H9 (cell line): ENCODE measurements at regions not wholly inside any gene's neighbourhood (a gene's known extent, or its start where the extent isn't known, plus 50 kb on each side); places are given as distances from the start of the nearest gene placed in this dataset.

Experiments
- DNase-seq: peaks from one replicate; pipeline ENCODE4 v3.0.0-alpha.2; 2017
- H2AFZ ChIP-seq: one replicate; pipeline ENCODE4 v1.6.1; 2013; ENCODE audit warnings: mild to moderate bottlenecking, low read length, control low read depth, moderate library complexity
- H2AK5ac ChIP-seq: 2 replicates; pipeline ENCODE4 v1.6.1; 2013; ENCODE audit warnings: low read length, control low read depth, mixed read lengths; ENCODE audit not compliant: insufficient read length
- H2BK120ac ChIP-seq: one replicate; pipeline ENCODE4 v1.6.1; 2013; ENCODE audit warnings: low read depth, mild to moderate bottlenecking, low read length, control low read depth, inconsistent platforms; ENCODE audit not compliant: poor library complexity, severe bottlenecking
- H2BK12ac ChIP-seq: 2 replicates; pipeline ENCODE4 v1.6.1; 2013; ENCODE audit warnings: low read length, control low read depth, mixed read lengths, low read depth; ENCODE audit not compliant: insufficient read length
- H2BK15ac ChIP-seq: 2 replicates; pipeline ENCODE4 v1.6.1; 2013; ENCODE audit warnings: low read depth, low read length, control low read depth
- H2BK20ac ChIP-seq: one replicate; pipeline ENCODE4 v1.6.1; 2013; ENCODE audit warnings: low read depth, mild to moderate bottlenecking, low read length, control low read depth, inconsistent platforms; ENCODE audit not compliant: poor library complexity, severe bottlenecking
- H2BK5ac ChIP-seq: 2 replicates; pipeline ENCODE4 v1.6.1; 2013; ENCODE audit warnings: low read length, control low read depth, mixed read lengths; ENCODE audit not compliant: insufficient read length
- H3K14ac ChIP-seq: 2 replicates; pipeline ENCODE4 v1.6.1; 2013; ENCODE audit warnings: low read length, control low read depth; ENCODE audit not compliant: insufficient read depth
- H3K18ac ChIP-seq: 2 replicates; pipeline ENCODE4 v1.6.1; 2013; ENCODE audit warnings: low read depth, mild to moderate bottlenecking, mixed read lengths, low read length, control low read depth; ENCODE audit not compliant: insufficient read length
- H3K23ac ChIP-seq: 2 replicates; pipeline ENCODE4 v1.6.1; 2013; ENCODE audit warnings: low read length, control low read depth, mixed read lengths, low read depth; ENCODE audit not compliant: insufficient read length
- H3K23me2 ChIP-seq: 2 replicates; pipeline ENCODE4 v1.6.1; 2013; ENCODE audit warnings: low read depth, mild to moderate bottlenecking, mixed read lengths, low read length, control low read depth; ENCODE audit not compliant: insufficient read length, poor library complexity, severe bottlenecking
- H3K27ac ChIP-seq: 2 replicates; pipeline ENCODE4 v1.5.1; 2013; ENCODE audit warnings: low read length, control low read depth, mixed read lengths, low read depth; ENCODE audit not compliant: insufficient read length
- H3K27me3 ChIP-seq: 2 replicates; pipeline ENCODE4 v1.6.1; 2013; ENCODE audit warnings: low read length, control low read depth, inconsistent platforms; ENCODE audit not compliant: insufficient read depth
- H3K4ac ChIP-seq: 2 replicates; pipeline ENCODE4 v1.6.1; 2013; ENCODE audit warnings: low read depth, mild to moderate bottlenecking, control low read depth, inconsistent platforms, low read length, moderate library complexity
- H3K4me1 ChIP-seq: 2 replicates; pipeline ENCODE4 v1.6.1; 2013; ENCODE audit warnings: low read length, control low read depth, inconsistent platforms; ENCODE audit not compliant: insufficient read depth
- H3K4me2 ChIP-seq: 2 replicates; pipeline ENCODE4 v1.6.1; 2013; ENCODE audit warnings: low read length, control low read depth, mixed read lengths; ENCODE audit not compliant: insufficient read length, insufficient read depth
- H3K56ac ChIP-seq: 2 replicates; pipeline ENCODE4 v1.6.1; 2013; ENCODE audit warnings: low read depth, mild to moderate bottlenecking, mixed read lengths, low read length, control low read depth; ENCODE audit not compliant: insufficient read length
- H3K79me1 ChIP-seq: 2 replicates; pipeline ENCODE4 v1.6.1; 2013; ENCODE audit warnings: low read depth, mild to moderate bottlenecking, moderate library complexity, low read length, control low read depth, inconsistent platforms; ENCODE audit not compliant: insufficient read depth, poor library complexity, severe bottlenecking
- H3K79me2 ChIP-seq: 2 replicates; pipeline ENCODE4 v1.6.1; 2013; ENCODE audit warnings: low read length, control low read depth, inconsistent platforms; ENCODE audit not compliant: insufficient read depth
- H3K9ac ChIP-seq: 2 replicates; pipeline ENCODE4 v1.6.1; 2013; ENCODE audit warnings: low read length, control low read depth, mixed read lengths; ENCODE audit not compliant: insufficient read length; ENCODE audit errors: extremely low read depth
- H3K9me3 ChIP-seq: one replicate; pipeline ENCODE4 v1.6.1; 2013; ENCODE audit warnings: low read depth, low read length, inconsistent platforms; ENCODE audit not compliant: control insufficient read depth
- H3T11ph ChIP-seq: one replicate; pipeline ENCODE4 v1.6.1; 2013; ENCODE audit warnings: mild to moderate bottlenecking, low read length, control low read depth, inconsistent platforms
- H4K20me1 ChIP-seq: one replicate; pipeline ENCODE4 v1.6.1; 2013; ENCODE audit not compliant: control insufficient read depth, insufficient read length, insufficient read depth
- H4K5ac ChIP-seq: 2 replicates; pipeline ENCODE4 v1.6.1; 2013; ENCODE audit warnings: low read depth, mild to moderate bottlenecking, mixed read lengths, low read length, control low read depth; ENCODE audit not compliant: insufficient read length
- H4K8ac ChIP-seq: replicated peaks from 2 replicates; pipeline ENCODE4 v1.6.1; 2013; ENCODE audit warnings: low read length, control low read depth, mixed read lengths, low read depth; ENCODE audit not compliant: insufficient read length
- H4K91ac ChIP-seq: 2 replicates; pipeline ENCODE4 v1.6.1; 2013; ENCODE audit warnings: low read depth, mild to moderate bottlenecking, moderate library complexity, mixed read lengths, low read length, control low read depth; ENCODE audit not compliant: insufficient read length
- H3K27ac Mint-ChIP-seq, 3 experiments: 2 replicates in 2 of 3; 3 replicates in 1 of 3; pipeline ENCODE4 v1.8.0; 2020 to 2021; ENCODE audit warnings: mixed read lengths in 3 of 3, mild to moderate bottlenecking in 1 of 3, moderate library complexity in 1 of 3
- H3K27me3 Mint-ChIP-seq: 2 replicates; pipeline ENCODE4 v1.8.0; 2021; ENCODE audit warnings: low read depth, mild to moderate bottlenecking, moderate library complexity, mixed read lengths
- H3K36me3 Mint-ChIP-seq, 3 experiments: 2 replicates in 2 of 3; 3 replicates in 1 of 3; pipeline ENCODE4 v1.8.0; 2020 to 2021; ENCODE audit warnings: low read depth in 3 of 3, mixed read lengths in 3 of 3; ENCODE audit not compliant: insufficient read depth in 1 of 3
- H3K4me1 Mint-ChIP-seq, 2 experiments: 2 replicates each; pipeline ENCODE4 v1.8.0; 2020; ENCODE audit warnings: mixed read lengths in 2 of 2
- H3K4me3 Mint-ChIP-seq, 2 experiments: 2 replicates in 1 of 2; 3 replicates in 1 of 2; pipeline ENCODE4 v1.8.0; 2020 to 2021; ENCODE audit warnings: mild to moderate bottlenecking in 2 of 2, mixed read lengths in 2 of 2, moderate library complexity in 1 of 2
- H3K9me3 Mint-ChIP-seq, 2 experiments: 2 replicates in 1 of 2; 3 replicates in 1 of 2; pipeline ENCODE4 v1.8.0; 2020; ENCODE audit warnings: mild to moderate bottlenecking in 2 of 2, mixed read lengths in 2 of 2, moderate library complexity in 1 of 2
- WGBS: extraction: QIAGEN DNeasy Blood & Tissue Kit; methylation state at CpG from one replicate; pipeline ENCODE4 v1.1.7; 2013; ENCODE audit warnings: missing lambda C conversion rate, low lambda C conversion rate, mixed read lengths; ENCODE audit not compliant: insufficient read length; ENCODE audit errors: extremely low coverage; 5-methylcytosine and 5-hydroxymethylcytosine counted together
- TF ChIP-seq, protein P1 (sequence below): fragments of 200-600 bp; sonication (generic); conservative IDR thresholded peaks from 3 replicates; pipeline ENCODE4 v1.8.0; 2021; ENCODE audit warnings: antibody characterized with exemption, mild to moderate bottlenecking

DNA sequence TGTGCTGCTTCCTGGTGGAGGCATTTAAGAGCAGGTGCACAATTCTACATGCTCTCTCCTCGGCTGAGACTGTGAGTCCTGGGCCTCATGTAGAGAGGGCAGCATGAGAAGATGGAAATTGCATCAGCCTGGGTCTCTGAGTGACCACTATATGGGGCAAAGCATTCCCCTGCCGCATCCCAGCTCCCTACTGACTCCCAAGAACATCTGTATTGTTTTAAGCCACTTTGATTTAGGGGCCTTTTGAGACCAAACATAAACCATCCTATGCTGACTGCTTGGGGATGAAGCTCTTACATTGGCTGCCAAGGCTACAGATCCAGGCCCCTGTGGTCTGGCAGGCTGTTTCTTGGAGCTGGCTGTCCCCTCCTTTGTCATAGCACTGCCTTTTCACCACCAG is 101.3 kb upstream of the TBX20 start:
- Histone ChIP-seq H3K9me3 (no peaks in the 10 kb centered on the region), H2BK20ac (no peak overlapping the region), H2BK5ac (no peak overlapping the region), H3K27ac (no peak overlapping the region), H3K23me2 (no peaks in the 10 kb centered on the region), H4K8ac (no peak overlapping the region), H4K20me1 (no peaks in the 10 kb centered on the region), H3K4me1 (no peaks in the 10 kb centered on the region), H4K91ac (no peak overlapping the region), H2AFZ (no peak overlapping the region), H3K23ac (no peak overlapping the region), H3K4ac (no peak overlapping the region), H2AK5ac (no peak overlapping the region), H3K79me2 (no peaks in the 10 kb centered on the region), H3K27me3 (no peaks in the 10 kb centered on the region), H4K5ac (no peak overlapping the region), H2BK15ac (no peak overlapping the region), H3K18ac (no peak overlapping the region), H3T11ph (no peak overlapping the region), H2BK120ac (no peak overlapping the region), H2BK12ac (no peak overlapping the region), H3K14ac (no peak overlapping the region), H3K4me2 (no peak overlapping the region), H3K79me1 (no peaks in the 10 kb centered on the region), H3K56ac (no peak overlapping the region), H3K9ac (no peak overlapping the region)
- Mint-ChIP-seq H3K9me3 (no peaks in the 10 kb centered on the region; a peak in 1 of 5 replicates), H3K27ac (no peak overlapping the region), H3K27me3 (no peaks in the 10 kb centered on the region; the same call in 1 of the 2 replicates), H3K4me3 (no peak overlapping the region), H3K4me1 (peaks cover 7 to 12% of the 10 kb centered on the region in 2 experiments), H3K36me3 (no peaks in the 10 kb centered on the region; a peak in 1 of 7 replicates)
- no peak for DNase-seq
- TF ChIP-seq, protein P1, sequence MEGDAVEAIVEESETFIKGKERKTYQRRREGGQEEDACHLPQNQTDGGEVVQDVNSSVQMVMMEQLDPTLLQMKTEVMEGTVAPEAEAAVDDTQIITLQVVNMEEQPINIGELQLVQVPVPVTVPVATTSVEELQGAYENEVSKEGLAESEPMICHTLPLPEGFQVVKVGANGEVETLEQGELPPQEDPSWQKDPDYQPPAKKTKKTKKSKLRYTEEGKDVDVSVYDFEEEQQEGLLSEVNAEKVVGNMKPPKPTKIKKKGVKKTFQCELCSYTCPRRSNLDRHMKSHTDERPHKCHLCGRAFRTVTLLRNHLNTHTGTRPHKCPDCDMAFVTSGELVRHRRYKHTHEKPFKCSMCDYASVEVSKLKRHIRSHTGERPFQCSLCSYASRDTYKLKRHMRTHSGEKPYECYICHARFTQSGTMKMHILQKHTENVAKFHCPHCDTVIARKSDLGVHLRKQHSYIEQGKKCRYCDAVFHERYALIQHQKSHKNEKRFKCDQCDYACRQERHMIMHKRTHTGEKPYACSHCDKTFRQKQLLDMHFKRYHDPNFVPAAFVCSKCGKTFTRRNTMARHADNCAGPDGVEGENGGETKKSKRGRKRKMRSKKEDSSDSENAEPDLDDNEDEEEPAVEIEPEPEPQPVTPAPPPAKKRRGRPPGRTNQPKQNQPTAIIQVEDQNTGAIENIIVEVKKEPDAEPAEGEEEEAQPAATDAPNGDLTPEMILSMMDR: no peak
- WGBS: no CpG with 5 or more reads among the region's 2 CpGs
